Neural cell (in vitro differentiated cells): ENCODE measurements at regions not wholly inside any gene's neighbourhood (a gene's known extent, or its start where the extent isn't known, plus 50 kb on each side); places are given as distances from the start of the nearest gene placed in this dataset.

ENCODE experiments used
- EP300 ChIP-seq: fragments of 450-650 bp; conservative IDR thresholded peaks from 2 replicates; pipeline ENCODE4 v1.6.1; 2014; ENCODE audit warnings: antibody characterized with exemption, mild to moderate bottlenecking, moderate library complexity; ENCODE audit not compliant: poor library complexity, severe bottlenecking
- EZH2 ChIP-seq: fragments of 200-600, 300-800 bp; shearing (Covaris generic), sonication (generic); IDR thresholded peaks from 2 replicates; pipeline ENCODE4 v1.6.1; 2014; ENCODE audit warnings: antibody characterized with exemption, low read length, borderline replicate concordance, mild to moderate bottlenecking; ENCODE audit not compliant: insufficient read depth, poor library complexity, severe bottlenecking
- POLR2AphosphoS5 ChIP-seq: IDR thresholded peaks from 2 replicates; pipeline ENCODE4 v1.6.1; 2012
- RAD21 ChIP-seq: fragments of 450-650 bp; conservative IDR thresholded peaks from 2 replicates; pipeline ENCODE4 v1.6.1; 2014; ENCODE audit warnings: antibody characterized with exemption, mild to moderate bottlenecking, moderate library complexity
- SMC3 ChIP-seq: fragments of 450-650 bp; conservative IDR thresholded peaks from 2 replicates; pipeline ENCODE4 v1.6.1; 2014; ENCODE audit warnings: antibody characterized with exemption, mild to moderate bottlenecking, moderate library complexity; ENCODE audit not compliant: poor library complexity
- TAF1 ChIP-seq: IDR thresholded peaks from 2 replicates; pipeline ENCODE4 v1.6.1; 2012; ENCODE audit warnings: low read depth
- TF ChIP-seq, protein P1 (sequence below): fragments of 450-650 bp; IDR thresholded peaks from 2 replicates; pipeline ENCODE4 v1.5.1; 2014; ENCODE audit warnings: antibody characterized with exemption, mild to moderate bottlenecking, moderate library complexity; ENCODE audit not compliant: poor library complexity, severe bottlenecking
- TF ChIP-seq, protein P2 (sequence below): IDR thresholded peaks from 2 replicates; pipeline ENCODE4 v1.6.1; 2012; ENCODE audit warnings: borderline replicate concordance

GRCh38 chr5:67496051-67496450, 299.5 kb upstream of the CD180 start:
- TF ChIP-seq, protein P1, sequence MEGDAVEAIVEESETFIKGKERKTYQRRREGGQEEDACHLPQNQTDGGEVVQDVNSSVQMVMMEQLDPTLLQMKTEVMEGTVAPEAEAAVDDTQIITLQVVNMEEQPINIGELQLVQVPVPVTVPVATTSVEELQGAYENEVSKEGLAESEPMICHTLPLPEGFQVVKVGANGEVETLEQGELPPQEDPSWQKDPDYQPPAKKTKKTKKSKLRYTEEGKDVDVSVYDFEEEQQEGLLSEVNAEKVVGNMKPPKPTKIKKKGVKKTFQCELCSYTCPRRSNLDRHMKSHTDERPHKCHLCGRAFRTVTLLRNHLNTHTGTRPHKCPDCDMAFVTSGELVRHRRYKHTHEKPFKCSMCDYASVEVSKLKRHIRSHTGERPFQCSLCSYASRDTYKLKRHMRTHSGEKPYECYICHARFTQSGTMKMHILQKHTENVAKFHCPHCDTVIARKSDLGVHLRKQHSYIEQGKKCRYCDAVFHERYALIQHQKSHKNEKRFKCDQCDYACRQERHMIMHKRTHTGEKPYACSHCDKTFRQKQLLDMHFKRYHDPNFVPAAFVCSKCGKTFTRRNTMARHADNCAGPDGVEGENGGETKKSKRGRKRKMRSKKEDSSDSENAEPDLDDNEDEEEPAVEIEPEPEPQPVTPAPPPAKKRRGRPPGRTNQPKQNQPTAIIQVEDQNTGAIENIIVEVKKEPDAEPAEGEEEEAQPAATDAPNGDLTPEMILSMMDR: no peak
- no peak for TF ChIP-seq RAD21
- TF ChIP-seq EP300: no peak
- no peak for TF ChIP-seq POLR2AphosphoS5
- TF ChIP-seq EZH2: no peak
- TF ChIP-seq, protein P2, sequence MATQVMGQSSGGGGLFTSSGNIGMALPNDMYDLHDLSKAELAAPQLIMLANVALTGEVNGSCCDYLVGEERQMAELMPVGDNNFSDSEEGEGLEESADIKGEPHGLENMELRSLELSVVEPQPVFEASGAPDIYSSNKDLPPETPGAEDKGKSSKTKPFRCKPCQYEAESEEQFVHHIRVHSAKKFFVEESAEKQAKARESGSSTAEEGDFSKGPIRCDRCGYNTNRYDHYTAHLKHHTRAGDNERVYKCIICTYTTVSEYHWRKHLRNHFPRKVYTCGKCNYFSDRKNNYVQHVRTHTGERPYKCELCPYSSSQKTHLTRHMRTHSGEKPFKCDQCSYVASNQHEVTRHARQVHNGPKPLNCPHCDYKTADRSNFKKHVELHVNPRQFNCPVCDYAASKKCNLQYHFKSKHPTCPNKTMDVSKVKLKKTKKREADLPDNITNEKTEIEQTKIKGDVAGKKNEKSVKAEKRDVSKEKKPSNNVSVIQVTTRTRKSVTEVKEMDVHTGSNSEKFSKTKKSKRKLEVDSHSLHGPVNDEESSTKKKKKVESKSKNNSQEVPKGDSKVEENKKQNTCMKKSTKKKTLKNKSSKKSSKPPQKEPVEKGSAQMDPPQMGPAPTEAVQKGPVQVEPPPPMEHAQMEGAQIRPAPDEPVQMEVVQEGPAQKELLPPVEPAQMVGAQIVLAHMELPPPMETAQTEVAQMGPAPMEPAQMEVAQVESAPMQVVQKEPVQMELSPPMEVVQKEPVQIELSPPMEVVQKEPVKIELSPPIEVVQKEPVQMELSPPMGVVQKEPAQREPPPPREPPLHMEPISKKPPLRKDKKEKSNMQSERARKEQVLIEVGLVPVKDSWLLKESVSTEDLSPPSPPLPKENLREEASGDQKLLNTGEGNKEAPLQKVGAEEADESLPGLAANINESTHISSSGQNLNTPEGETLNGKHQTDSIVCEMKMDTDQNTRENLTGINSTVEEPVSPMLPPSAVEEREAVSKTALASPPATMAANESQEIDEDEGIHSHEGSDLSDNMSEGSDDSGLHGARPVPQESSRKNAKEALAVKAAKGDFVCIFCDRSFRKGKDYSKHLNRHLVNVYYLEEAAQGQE: no peak
- TF ChIP-seq SMC3: no peak
- no peak for TF ChIP-seq TAF1
